Testis (tissue), 2 donors: ENCODE measurements at regions not wholly inside any gene's neighbourhood (a gene's known extent, or its start where the extent isn't known, plus 50 kb on each side); places are given as distances from the start of the nearest gene placed in this dataset.

Experiments
- CTCF ChIP-seq, 3 experiments: fragments of 450-650 bp in 2 of 3; fragments of 200-600 bp in 1 of 3; sonication (generic) in 1 of 3; IDR thresholded peaks; one replicate each; pipeline ENCODE4 v1.5.1; 2016 to 2019; ENCODE audit warnings: antibody characterized with exemption in 3 of 3, mild to moderate bottlenecking in 2 of 3, moderate library complexity in 1 of 3
- POLR2A ChIP-seq: fragments of 450-650 bp; IDR thresholded peaks from one replicate; pipeline ENCODE4 v1.6.1; 2017; ENCODE audit warnings: antibody characterized with exemption, mild to moderate bottlenecking, moderate library complexity

DNA sequence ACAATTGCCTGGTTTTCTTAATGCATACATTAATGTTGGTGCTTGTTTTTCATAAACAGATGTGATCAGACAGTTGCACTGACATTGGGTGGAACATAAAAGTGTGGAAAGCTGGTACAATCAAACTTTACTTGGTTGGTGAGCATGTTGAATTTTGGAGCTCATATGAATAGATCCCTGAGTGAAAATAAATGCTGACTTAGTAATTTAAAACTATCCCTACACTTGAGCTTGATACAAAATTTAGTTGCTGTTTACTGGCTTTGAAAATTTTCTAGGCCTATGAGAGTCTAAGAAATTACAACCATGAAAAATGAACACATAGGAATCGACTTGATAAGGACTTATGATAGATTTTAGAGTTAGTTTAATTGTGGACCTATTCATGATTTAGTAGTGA is 551.8 kb upstream of the PABPC4L start:
- TF ChIP-seq CTCF (IDR thresholded peaks at IDR 0.05) (no peak), POLR2A (no peak)
